ENCODE measurements at regions not wholly inside any gene's neighbourhood (a gene's known extent, or its start where the extent isn't known, plus 50 kb on each side); places are given as distances from the start of the nearest gene placed in this dataset.

DNA sequence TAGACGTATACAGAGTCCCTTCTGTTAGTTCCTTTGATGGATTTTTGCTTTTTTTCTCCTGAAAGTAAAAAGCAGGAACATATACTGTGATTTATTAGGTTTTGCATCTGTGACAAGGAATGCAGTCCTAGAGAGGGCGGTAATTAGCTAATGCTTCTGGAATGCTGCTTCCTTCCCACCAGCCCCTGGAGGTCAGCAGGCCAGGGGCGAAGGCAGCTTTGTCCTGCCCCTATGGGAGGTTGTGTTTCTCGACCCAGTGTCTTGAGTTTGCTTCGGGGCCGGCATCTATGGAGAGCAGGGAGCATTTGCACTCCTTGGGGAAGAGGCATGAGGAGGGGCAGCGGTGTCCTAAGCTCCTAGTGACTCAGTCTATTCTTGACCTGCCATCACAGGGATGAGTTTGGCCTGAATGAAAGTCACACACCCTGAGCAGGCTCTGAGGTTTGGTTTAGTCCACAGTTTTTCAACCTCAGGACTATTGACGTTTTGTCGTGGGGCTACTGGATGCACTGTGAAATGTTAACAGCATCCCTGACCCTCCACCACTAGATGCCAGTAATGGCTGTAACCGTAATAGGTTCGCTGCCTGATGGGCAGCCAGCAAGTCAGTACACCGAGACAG, 85.0 kb upstream of the KCNJ15 start:
- H3K9me3 ChIP-seq (replicated peaks; ENCODE audit: control insufficient read depth, insufficient read depth, low read length), result no peaks in the 10 kb centered on the region
- intact Hi-C loops (cut with micrococcal nuclease; ENCODE audit: unreplicated experiment), result loop anchor here (5.0 kb wide), 1 partner anchor 45 kb away; no protein-coding TSS in a partner anchor
- no peak overlapping the region for H3K4me3 ChIP-seq
- no peaks in the 10 kb centered on the region for H4K20me1 ChIP-seq (ENCODE audit: control insufficient read depth, insufficient read depth)
- H3K9ac ChIP-seq (ENCODE audit: control insufficient read depth, insufficient read depth, low read length), result no peak overlapping the region
- RAD21 ChIA-PET (ENCODE audit: unreplicated experiment), result interaction anchor here (1.0 to 7.3 kb wide), 2 partner anchors 37 to 180 kb away, joined by 3 to 63 read pairs; no protein-coding TSS in a partner anchor
- no peaks in the 10 kb centered on the region for H3K36me3 ChIP-seq (ENCODE audit: control insufficient read depth in 2 of 2, insufficient read depth in 2 of 2, low read length in 1 of 2)
- WGBS (ENCODE audit: insufficient coverage, insufficient replicate concordance, low lambda C conversion rate, missing lambda C conversion rate), result 11% methylated on average over 12 of the region's 12 CpGs
- H3K27me3 ChIP-seq (replicated peaks in 1 of 2; ENCODE audit: control insufficient read depth in 2 of 2, insufficient read depth in 2 of 2, low read length in 1 of 2), result no peaks in the 10 kb centered on the region
- ATAC-seq, result peak; percentile 27; the same call in 1 of the 3 replicates
- peak; percentile 11; the same call in 1 of the 2 replicates for TF ChIP-seq SMC3 (IDR thresholded peaks at IDR 0.05; ENCODE audit: borderline replicate concordance, low read length)
- TF ChIP-seq CTCF (IDR thresholded peaks at IDR 0.05 in 2 of 3, conservative IDR thresholded peaks at IDR 0.05 in 1 of 3; ENCODE audit: control insufficient read depth in 2 of 3, extremely low read depth in 1 of 3, insufficient read depth in 1 of 3, low read depth in 3 of 3, low read length in 3 of 3), result peak in 1 of 3 experiments; percentile 20; a peak in 1 of 6 replicates
- no peak for TF ChIP-seq PML (IDR thresholded peaks at IDR 0.05; ENCODE audit: low read length)
- no peak for TF ChIP-seq ETV6 (conservative IDR thresholded peaks at IDR 0.05 in 1 of 2, IDR thresholded peaks at IDR 0.05 in 1 of 2; ENCODE audit: borderline replicate concordance in 1 of 2, low read depth in 1 of 2)
- no peaks in the 10 kb centered on the region for H3K79me2 ChIP-seq (ENCODE audit: control insufficient read depth, insufficient read depth, low read length)
- POLR2A ChIA-PET, result no interaction called here
- H3K4me1 ChIP-seq (ENCODE audit: control insufficient read depth, insufficient read depth, low read length), result no peaks in the 10 kb centered on the region
- no peak for FAIRE-seq
- in situ Hi-C loops (cut with MboI), result no loop called here
- H3K4me2 ChIP-seq (ENCODE audit: control insufficient read depth, insufficient read depth), result no peak overlapping the region
- no peak overlapping the region for H2AFZ ChIP-seq (ENCODE audit: control insufficient read depth, low read depth, low read length)
- no peak overlapping the region for H3K27ac ChIP-seq (ENCODE audit: control insufficient read depth, insufficient read depth)
- no peak for DNase-seq (ENCODE audit: low read depth, low spot score)
- no TSS peak for BruUV-seq (replicated peaks)
- CTCF ChIA-PET, result interaction anchor here (0.7 to 11.3 kb wide), 6 partner anchors 12 to 434 kb away, joined by 3 to 164 read pairs (median 5); no protein-coding TSS in a partner anchor
- SMC1A ChIA-PET (ENCODE audit: uncharacterized antibody, unreplicated experiment), result interaction anchor here (1.0 to 2.3 kb wide), 4 partner anchors 37 to 465 kb away, joined by 3 to 26 read pairs (median 7); no protein-coding TSS in a partner anchor
